Aorta (tissue), 5 donors: ENCODE measurements at regions not wholly inside any gene's neighbourhood (a gene's known extent, or its start where the extent isn't known, plus 50 kb on each side); places are given as distances from the start of the nearest gene placed in this dataset.

Source experiments
- ATAC-seq: fragments of 200-7000 bp; cut with Tn5 transposase; one replicate; pipeline ENCODE4 v1.9.1; 2022; ENCODE audit warnings: moderate library complexity; ENCODE audit not compliant: low FRiP score
- DNase-seq, 2 donors: peaks; one replicate each; pipeline ENCODE4 v3.0.0-alpha.2; 2020
- H3K27ac ChIP-seq, 2 donors: one replicate each; pipeline ENCODE4 v1.5.1; 2013; ENCODE audit warnings: low read length in 2 of 2, mild to moderate bottlenecking in 2 of 2, moderate library complexity in 2 of 2, control low read depth in 1 of 2, inconsistent platforms in 1 of 2, low read depth in 1 of 2
- H3K27me3 ChIP-seq, 2 donors: one replicate each; pipeline ENCODE4 v1.6.1; 2013; ENCODE audit warnings: control low read depth in 1 of 2, low read length in 1 of 2, mild to moderate bottlenecking in 1 of 2, moderate library complexity in 1 of 2; ENCODE audit not compliant: insufficient read depth in 2 of 2, control insufficient read depth in 1 of 2
- H3K36me3 ChIP-seq, 2 donors: one replicate each; pipeline ENCODE4 v1.6.1; 2013; ENCODE audit warnings: control low read depth in 1 of 2, low read length in 1 of 2, mild to moderate bottlenecking in 1 of 2; ENCODE audit not compliant: insufficient read depth in 2 of 2, control insufficient read depth in 1 of 2
- H3K4me1 ChIP-seq, 2 donors: one replicate each; pipeline ENCODE4 v1.6.1; 2013; ENCODE audit warnings: low read length in 2 of 2, control low read depth in 1 of 2, mild to moderate bottlenecking in 1 of 2, moderate library complexity in 1 of 2; ENCODE audit not compliant: insufficient read depth in 2 of 2, control insufficient read depth in 1 of 2
- H3K4me3 ChIP-seq, 2 donors: one replicate each; pipeline ENCODE4 v1.5.1; 2013; ENCODE audit warnings: low read length in 2 of 2, control low read depth in 1 of 2, mild to moderate bottlenecking in 1 of 2
- H3K9me3 ChIP-seq: one replicate; pipeline ENCODE4 v1.6.1; 2013; ENCODE audit warnings: mild to moderate bottlenecking, low read length; ENCODE audit not compliant: control insufficient read depth
- WGBS, 2 donors: extraction: QIAGEN DNeasy Blood & Tissue Kit; methylation state at CpG; one replicate each; pipeline ENCODE4 v1.1.7; 2013; 5-methylcytosine and 5-hydroxymethylcytosine counted together
- intact Hi-C, 2 donors: fragments of 100-400 bp; cut with DNase I; formaldehyde crosslinking; loops; one replicate each; pipeline versions ENCODE4 v1.14.2 to v1.15.0; 2022
- donor health status: healthy with polysubstance abuse.
- donor health status: Bipolar disorder and iron deficiency.
- donor health status: DM: no; HTN: no; CAD: no.
- donor health status: DM: no; HTN: no; CAD: no.
- donor health status: DM: yes; HTN: yes; CAD: no.

- no peaks in the 10 kb centered on the region for H3K36me3 ChIP-seq
Measured at GRCh38 chr1:218852527-218852926, 321.2 kb upstream of the LYPLAL1 start.

GRCh38 chr1:218863987-218864386, 309.7 kb upstream of the LYPLAL1 start:
- intact Hi-C loops, result no loop called here
- H3K27ac ChIP-seq, result no peak overlapping the region
- DNase-seq, result no peak
- WGBS, 2 donors, result 97 to 99% methylated on average over 3 of the region's 3 CpGs
- no peaks in the 10 kb centered on the region for H3K36me3 ChIP-seq
- H3K9me3 ChIP-seq, result no peaks in the 10 kb centered on the region
- no peaks in the 10 kb centered on the region for H3K27me3 ChIP-seq
- no peaks in the 10 kb centered on the region for H3K4me1 ChIP-seq
- ATAC-seq, result no peak
- H3K4me3 ChIP-seq, result no peak overlapping the region

More at GRCh38 chr1:218852527-218852926, 321.2 kb upstream of the LYPLAL1 start:
- no peaks in the 10 kb centered on the region for H3K9me3 ChIP-seq
- DNase-seq (no peak), ATAC-seq (no peak)
- 87 to 88% methylated on average over 4 of the region's 4 CpGs for WGBS, 2 donors
- no peak overlapping the region for H3K27ac ChIP-seq
- no peaks in the 10 kb centered on the region for H3K4me1 ChIP-seq
- intact Hi-C loops, result no loop called here
- H3K4me3 ChIP-seq, result no peak overlapping the region
- H3K27me3 ChIP-seq, result no peaks in the 10 kb centered on the region

GRCh38 chr1:218865591-218865990, 308.1 kb upstream of the LYPLAL1 start:
- no peak overlapping the region for H3K4me3 ChIP-seq
- H3K9me3 ChIP-seq, result no peaks in the 10 kb centered on the region
- no peaks in the 10 kb centered on the region for H3K36me3 ChIP-seq
- ATAC-seq (no peak), DNase-seq (no peak)
- no peaks in the 10 kb centered on the region for H3K4me1 ChIP-seq
- no peaks in the 10 kb centered on the region for H3K27me3 ChIP-seq
- intact Hi-C loops, result no loop called here
- WGBS, 2 donors, result 32 to 40% methylated on average over 1 of the region's 1 CpG
- H3K27ac ChIP-seq, result no peak overlapping the region

- no peaks in the 10 kb centered on the region for H3K4me1 ChIP-seq
- intact Hi-C loops, result no loop called here
- H3K36me3 ChIP-seq, result no peaks in the 10 kb centered on the region
- no peak for DNase-seq
- H3K27ac ChIP-seq, result no peak overlapping the region
- no peaks in the 10 kb centered on the region for H3K27me3 ChIP-seq
- no peak overlapping the region for H3K4me3 ChIP-seq
- no peaks in the 10 kb centered on the region for H3K9me3 ChIP-seq
- no peak for ATAC-seq
- WGBS, 2 donors, result 95 to 100% methylated on average over 1 of the region's 1 CpG
Measured at GRCh38 chr1:218866507-218866906, 307.2 kb upstream of the LYPLAL1 start.

- no peaks in the 10 kb centered on the region for H3K36me3 ChIP-seq
- H3K27ac ChIP-seq, result no peak overlapping the region
- intact Hi-C loops, result no loop called here
- no peaks in the 10 kb centered on the region for H3K27me3 ChIP-seq
- WGBS, 2 donors, result 66 to 70% methylated on average over 3 of the region's 3 CpGs
- no peaks in the 10 kb centered on the region for H3K9me3 ChIP-seq
- no peaks in the 10 kb centered on the region for H3K4me1 ChIP-seq
- H3K4me3 ChIP-seq, result no peak overlapping the region
- ATAC-seq (no peak), DNase-seq (no peak)
Measured at GRCh38 chr1:218867066-218867465, 306.6 kb upstream of the LYPLAL1 start.

GRCh38 chr1:218867941-218868626, 305.6 kb upstream of the LYPLAL1 start:
- 90 to 92% methylated on average over 3 of the region's 3 CpGs for WGBS, 2 donors
- intact Hi-C loops, result no loop called here

GRCh38 chr1:218869276-218869675, 304.4 kb upstream of the LYPLAL1 start:
- intact Hi-C loops, result no loop called here
- ATAC-seq (no peak), DNase-seq (no peak)
- H3K27me3 ChIP-seq, result no peaks in the 10 kb centered on the region
- no peak overlapping the region for H3K27ac ChIP-seq
- H3K4me1 ChIP-seq, result no peaks in the 10 kb centered on the region
- H3K36me3 ChIP-seq, result no peaks in the 10 kb centered on the region
- no peak overlapping the region for H3K4me3 ChIP-seq
- no peaks in the 10 kb centered on the region for H3K9me3 ChIP-seq

More at GRCh38 chr1:218867941-218868626, 305.6 kb upstream of the LYPLAL1 start:
- H3K36me3 ChIP-seq, result no peaks in the 10 kb centered on the region
- ATAC-seq (no peak), DNase-seq (no peak)
- no peaks in the 10 kb centered on the region for H3K27me3 ChIP-seq
- H3K9me3 ChIP-seq, result no peaks in the 10 kb centered on the region
- H3K27ac ChIP-seq, result no peak overlapping the region
- no peak overlapping the region for H3K4me3 ChIP-seq
- H3K4me1 ChIP-seq, result no peaks in the 10 kb centered on the region

GRCh38 chr1:218872026-218872425, 301.7 kb upstream of the LYPLAL1 start:
- 85% methylated on average over 4 of the region's 4 CpGs for WGBS, 2 donors
- DNase-seq (no peak), ATAC-seq (no peak)
- Histone ChIP-seq H3K27ac (no peak overlapping the region), H3K4me3 (no peak overlapping the region), H3K27me3 (no peaks in the 10 kb centered on the region), H3K4me1 (no peaks in the 10 kb centered on the region), H3K36me3 (no peaks in the 10 kb centered on the region), H3K9me3 (no peaks in the 10 kb centered on the region)
- intact Hi-C loops, result no loop called here

GRCh38 chr1:218872928-218873327, 300.8 kb upstream of the LYPLAL1 start:
- ATAC-seq, result no peak
- WGBS, 2 donors, result 94 to 100% methylated on average over 1 of the region's 1 CpG
- H3K4me1 ChIP-seq, result no peaks in the 10 kb centered on the region

More at GRCh38 chr1:218872928-218873327, 300.8 kb upstream of the LYPLAL1 start:
- no peak overlapping the region for H3K27ac ChIP-seq
- no peak overlapping the region for H3K4me3 ChIP-seq
- H3K9me3 ChIP-seq, result no peaks in the 10 kb centered on the region
- no peaks in the 10 kb centered on the region for H3K36me3 ChIP-seq
- no peaks in the 10 kb centered on the region for H3K27me3 ChIP-seq
- no peak for DNase-seq
- intact Hi-C loops, result no loop called here
